GM19035 (cell line): ENCODE measurements at regions not wholly inside any gene's neighbourhood (a gene's known extent, or its start where the extent isn't known, plus 50 kb on each side); places are given as distances from the start of the nearest gene placed in this dataset.

ENCODE experiments used
- ATAC-seq: cut with Tn5 transposase; IDR thresholded peaks from one replicate; pipeline ENCODE4 v1.9.1; 2021; ENCODE audit not compliant: unreplicated experiment

GRCh38 chr5:143506836-143507552 is 103.5 kb upstream of the NR3C1 start:
- no peak for ATAC-seq

GRCh38 chr5:143505934-143506333 is 102.4 kb upstream of the NR3C1 start:
- ATAC-seq = no peak

DNA sequence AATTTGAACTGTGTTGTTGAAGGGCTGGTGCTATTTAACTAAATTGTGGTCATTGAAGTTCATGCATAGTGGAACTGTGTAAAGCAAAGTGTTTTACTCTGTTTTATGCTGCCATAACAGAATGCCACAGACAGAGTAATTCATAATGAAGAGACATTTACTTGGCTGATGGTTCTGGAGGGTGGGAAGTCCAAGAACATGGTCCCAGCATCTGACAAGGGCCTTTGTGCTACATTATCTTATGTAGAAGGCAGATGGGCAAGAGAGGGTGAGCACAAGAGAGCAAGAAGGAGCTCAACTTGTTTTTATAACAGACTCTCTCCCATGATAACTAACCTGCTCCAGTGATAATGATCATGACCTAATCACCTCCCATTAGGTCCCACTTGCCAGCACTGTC is 101.9 kb upstream of the NR3C1 start:
- no peak for ATAC-seq

- no peak for ATAC-seq
Measured at GRCh38 chr5:143501310-143502044, 98.0 kb upstream of the NR3C1 start.

- ATAC-seq = no peak
Measured at GRCh38 chr5:143499480-143500114, 96.1 kb upstream of the NR3C1 start.

DNA sequence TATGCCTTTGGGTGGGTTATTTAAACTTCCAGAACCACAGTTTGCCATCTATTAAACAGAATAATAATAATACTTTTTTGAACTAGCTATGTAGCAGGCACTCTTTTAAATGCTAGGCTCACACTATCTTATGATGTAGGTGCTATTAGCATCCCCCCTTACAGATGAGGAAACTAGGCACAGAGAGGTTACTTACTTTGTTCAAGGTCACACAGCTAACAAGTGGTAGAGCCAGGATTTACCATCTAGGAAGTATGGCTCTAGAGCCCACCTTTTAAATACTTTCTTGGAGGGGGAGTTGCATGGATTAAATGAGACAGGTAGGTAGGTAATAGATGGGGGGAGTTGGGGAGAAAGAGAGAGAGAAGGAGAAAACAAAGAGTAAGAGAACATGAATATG is 95.3 kb upstream of the NR3C1 start:
- ATAC-seq = no peak

- ATAC-seq = no peak
Measured at GRCh38 chr5:143497749-143498148, 94.3 kb upstream of the NR3C1 start.

DNA sequence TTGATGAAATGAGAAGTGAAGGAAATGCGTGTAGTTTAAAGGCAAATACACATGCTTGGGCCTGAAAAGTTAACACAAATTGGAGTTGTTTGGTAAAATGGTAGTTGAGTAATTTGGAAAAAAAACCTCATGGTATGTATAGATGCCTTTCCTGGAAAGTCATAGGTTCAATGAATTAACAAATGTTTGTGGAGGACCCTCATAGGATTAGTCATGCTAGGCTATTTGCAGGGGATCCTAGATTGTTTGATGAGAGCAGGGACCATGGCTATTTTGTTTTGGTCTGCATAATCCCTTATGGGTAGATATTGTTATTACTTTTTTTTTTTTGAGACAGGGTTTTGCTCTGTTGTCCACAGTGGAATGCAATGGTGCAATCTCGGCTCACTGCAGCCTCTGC is 93.5 kb upstream of the NR3C1 start:
- ATAC-seq = no peak

- no peak for ATAC-seq
Measured at GRCh38 chr5:143495821-143496275, 92.4 kb upstream of the NR3C1 start.

DNA sequence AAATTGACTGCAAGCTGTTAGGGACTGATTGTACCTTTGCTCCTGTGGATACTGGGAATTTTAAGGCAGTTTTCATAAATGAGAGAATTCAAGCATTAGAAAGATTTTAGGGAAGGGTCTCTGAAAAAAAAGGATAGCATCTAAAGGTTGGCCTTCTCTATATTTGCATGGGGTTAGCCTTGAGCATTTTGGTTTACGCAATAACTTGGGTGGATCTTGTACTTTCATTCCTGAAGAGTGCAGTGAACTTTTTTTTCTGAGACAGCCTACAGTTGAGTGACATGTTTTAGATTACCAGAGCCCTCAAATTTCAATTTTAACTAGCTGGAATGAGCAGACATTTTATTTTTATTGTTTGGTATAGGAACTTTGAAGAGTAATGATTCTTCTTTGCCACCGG is 91.6 kb upstream of the NR3C1 start:
- no peak for ATAC-seq

- no peak for ATAC-seq
Measured at GRCh38 chr5:143494595-143494994, 91.1 kb upstream of the NR3C1 start.

- ATAC-seq = no peak
Measured at GRCh38 chr5:143494162-143494561, 90.7 kb upstream of the NR3C1 start.

GRCh38 chr5:143492783-143493182 is 89.3 kb upstream of the NR3C1 start:
- no peak for ATAC-seq

GRCh38 chr5:143491646-143492045 is 88.2 kb upstream of the NR3C1 start:
- ATAC-seq = no peak

GRCh38 chr5:143488381-143488780 is 84.9 kb upstream of the NR3C1 start:
- ATAC-seq = no peak

DNA sequence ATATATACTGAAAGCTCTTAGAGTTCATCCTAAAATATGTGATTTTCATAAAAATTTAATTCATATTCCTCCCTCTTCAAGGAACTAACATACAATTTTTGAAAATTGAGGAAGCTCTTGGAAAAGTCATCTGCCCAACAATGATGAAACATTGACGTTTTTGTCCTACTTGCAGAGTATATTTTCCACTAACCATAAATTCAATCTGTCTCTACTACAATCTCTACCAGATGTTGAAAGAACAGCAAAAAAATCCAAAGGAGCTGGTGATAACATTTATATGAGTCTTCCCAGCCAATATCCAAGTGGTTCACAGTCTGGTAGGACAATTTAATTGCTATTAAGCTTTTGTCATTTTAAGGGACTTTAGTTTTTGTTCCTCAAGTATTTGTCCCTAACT is 81.1 kb upstream of the NR3C1 start:
- ATAC-seq = no peak

DNA sequence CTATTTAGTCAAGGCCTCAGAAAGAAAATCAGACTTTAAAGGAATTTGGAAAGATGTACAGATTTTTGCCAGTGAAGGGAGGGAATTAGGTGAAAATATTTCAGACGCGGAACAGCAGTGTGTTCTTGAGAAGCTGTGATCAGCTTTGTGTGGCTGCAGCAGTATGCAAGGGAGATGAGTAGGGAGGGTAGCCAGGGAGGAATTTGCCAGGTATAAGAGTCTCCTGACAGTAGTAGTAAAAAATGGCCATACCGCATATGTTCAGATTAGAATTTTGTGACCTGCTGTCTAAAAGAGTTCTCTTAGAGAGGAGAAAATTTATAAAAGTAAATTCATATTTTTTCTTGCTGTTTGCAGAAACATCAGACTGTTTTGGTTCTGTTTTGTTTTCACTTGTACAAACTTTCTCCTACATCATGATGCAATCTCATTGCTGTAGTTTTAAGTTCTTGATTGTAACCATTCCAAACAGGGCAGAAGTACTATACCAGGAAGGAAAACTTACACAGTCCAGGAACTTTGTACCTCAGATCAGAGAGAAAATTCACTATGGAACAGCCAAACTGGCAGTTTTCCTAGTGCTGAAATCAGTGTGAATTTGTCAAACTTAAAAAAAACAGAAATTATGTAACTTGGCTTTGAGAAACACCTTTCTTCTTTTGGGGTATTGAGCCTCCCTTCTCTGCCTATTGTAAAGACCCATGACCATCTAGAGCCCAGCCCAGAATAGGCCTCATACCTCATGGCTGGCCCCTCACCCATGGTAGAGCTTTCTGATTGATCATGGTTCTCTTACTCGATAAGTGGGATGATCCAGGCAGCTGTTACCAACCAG is 78.4 kb upstream of the NR3C1 start:
- ATAC-seq = no peak

DNA sequence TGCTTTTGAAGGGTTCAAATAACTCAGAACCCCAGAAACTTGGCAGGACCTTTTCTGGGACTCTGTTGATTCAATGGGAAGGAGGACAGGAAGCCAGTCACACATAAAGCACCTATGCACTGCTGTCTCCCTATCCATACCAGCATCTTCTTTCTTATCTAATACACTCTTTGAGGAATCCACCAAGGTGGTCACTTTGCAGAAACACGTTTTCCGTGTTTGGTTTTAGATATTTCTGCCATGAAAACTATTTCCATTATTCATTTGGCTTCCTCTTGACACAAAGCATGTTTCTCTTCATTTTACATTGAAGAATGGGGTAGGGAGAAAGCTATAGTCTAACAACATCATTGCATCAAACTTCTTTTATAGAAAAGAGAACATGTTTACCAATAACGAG is 76.5 kb upstream of the NR3C1 start:
- no peak for ATAC-seq

- no peak for ATAC-seq
Measured at GRCh38 chr5:143479394-143479793, 75.9 kb upstream of the NR3C1 start.

GRCh38 chr5:143476601-143477211 is 73.2 kb upstream of the NR3C1 start:
- ATAC-seq = no peak

GRCh38 chr5:143474616-143475015 is 71.1 kb upstream of the NR3C1 start:
- ATAC-seq = no peak
